GM23338 (cell line): ENCODE measurements at regions not wholly inside any gene's neighbourhood (a gene's known extent, or its start where the extent isn't known, plus 50 kb on each side); places are given as distances from the start of the nearest gene placed in this dataset.

Source experiments
- ATAC-seq: fragments of 200-7000 bp; cut with Tn5 transposase; 3 replicates; pipeline ENCODE4 v1.9.1; 2020
- DNase-seq: peaks from one replicate; pipeline ENCODE4 v3.0.0-alpha.2; 2015; ENCODE audit warnings: low spot score
- H2AFZ ChIP-seq: fragments of 200-600 bp; sonication (generic); 2 replicates; pipeline ENCODE4 v1.8.0; 2016; ENCODE audit warnings: antibody characterized with exemption, mild to moderate bottlenecking, moderate library complexity
- H3F3A ChIP-seq: fragments of 200-600 bp; sonication (generic); replicated peaks from 2 replicates; pipeline ENCODE4 v1.8.0; 2017; ENCODE audit warnings: antibody characterized with exemption, mixed run types, low read depth
- H3K27ac ChIP-seq: fragments of 200-600 bp; sonication (generic); 2 replicates; pipeline ENCODE4 v1.6.1; 2016; ENCODE audit warnings: low read depth
- H3K27me3 ChIP-seq: fragments of 200-600 bp; sonication (generic); 2 replicates; pipeline ENCODE4 v1.8.0; 2016; ENCODE audit warnings: mild to moderate bottlenecking, mixed run types, moderate library complexity; ENCODE audit not compliant: insufficient read depth
- H3K36me3 ChIP-seq: fragments of 200-600 bp; sonication (generic); 2 replicates; pipeline ENCODE4 v1.8.0; 2016; ENCODE audit warnings: mild to moderate bottlenecking; ENCODE audit not compliant: insufficient read depth
- H3K4me1 ChIP-seq: fragments of 200-600 bp; sonication (generic); 2 replicates; pipeline ENCODE4 v1.8.0; 2016; ENCODE audit warnings: mild to moderate bottlenecking, moderate library complexity; ENCODE audit not compliant: insufficient read depth
- H3K4me2 ChIP-seq: fragments of 200-600 bp; sonication (generic); 2 replicates; pipeline ENCODE4 v1.7.1; 2017; ENCODE audit warnings: mixed run types
- H3K4me3 ChIP-seq: fragments of 200-600 bp; sonication (generic); 2 replicates; pipeline ENCODE4 v1.6.1; 2016; ENCODE audit warnings: mixed run types
- H3K79me2 ChIP-seq: fragments of 200-600 bp; sonication (generic); replicated peaks from 2 replicates; pipeline ENCODE4 v1.8.0; 2017; ENCODE audit warnings: mild to moderate bottlenecking; ENCODE audit not compliant: insufficient read depth
- H3K9me2 ChIP-seq: fragments of 200-600 bp; sonication (generic); 2 replicates; pipeline ENCODE4 v1.8.0; 2017; ENCODE audit not compliant: insufficient read depth
- H4K20me1 ChIP-seq: fragments of 200-600 bp; sonication (generic); replicated peaks from 2 replicates; pipeline ENCODE4 v1.8.0; 2017; ENCODE audit warnings: mild to moderate bottlenecking; ENCODE audit not compliant: insufficient read depth
- H3K27ac Mint-ChIP-seq: 2 replicates; pipeline ENCODE4 v1.8.0; 2020; ENCODE audit warnings: inconsistent platforms, mild to moderate bottlenecking, moderate library complexity, mixed read lengths
- H3K27me3 Mint-ChIP-seq: 3 replicates; pipeline ENCODE4 v1.8.0; 2022; ENCODE audit warnings: low read depth, mild to moderate bottlenecking, moderate library complexity, mixed read lengths, inconsistent platforms; ENCODE audit not compliant: insufficient read depth, poor library complexity
- H3K36me3 Mint-ChIP-seq: 3 replicates; pipeline ENCODE4 v1.8.0; 2021; ENCODE audit warnings: low read depth, mild to moderate bottlenecking, inconsistent platforms, moderate library complexity, mixed read lengths
- H3K4me1 Mint-ChIP-seq: 3 replicates; pipeline ENCODE4 v1.8.0; 2020; ENCODE audit warnings: mild to moderate bottlenecking, inconsistent platforms, mixed read lengths
- H3K4me3 Mint-ChIP-seq: 3 replicates; pipeline ENCODE4 v1.8.0; 2021; ENCODE audit warnings: moderate library complexity, mild to moderate bottlenecking, inconsistent platforms, mixed read lengths
- H3K9me3 Mint-ChIP-seq: 3 replicates; pipeline ENCODE4 v1.8.0; 2020; ENCODE audit warnings: moderate library complexity, mild to moderate bottlenecking, inconsistent platforms, mixed read lengths
- ETS1 ChIP-seq: IDR thresholded peaks from 2 replicates; pipeline ENCODE4 v1.6.1; 2016; ENCODE audit warnings: antibody characterized with exemption
- EZH2 ChIP-seq: fragments of 200-600 bp; sonication (generic); IDR thresholded peaks from one replicate; pipeline ENCODE4 v1.8.0; 2017; ENCODE audit warnings: antibody characterized with exemption, mild to moderate bottlenecking, low read depth; ENCODE audit not compliant: unreplicated experiment
- EZH2phosphoT487 ChIP-seq: fragments of 200-600 bp; sonication (generic); IDR thresholded peaks from one replicate; pipeline ENCODE4 v1.8.1; 2018; ENCODE audit warnings: antibody characterized with exemption; ENCODE audit not compliant: unreplicated experiment
- JUNB ChIP-seq: IDR thresholded peaks from one replicate; pipeline ENCODE4 v1.6.1; 2016; ENCODE audit warnings: antibody characterized with exemption; ENCODE audit not compliant: unreplicated experiment
- NANOG ChIP-seq: IDR thresholded peaks from 2 replicates; pipeline ENCODE4 v1.6.1; 2016; ENCODE audit warnings: antibody characterized with exemption, borderline replicate concordance
- POLR2AphosphoS5 ChIP-seq: IDR thresholded peaks from 2 replicates; pipeline ENCODE4 v1.6.1; 2016; ENCODE audit warnings: antibody characterized with exemption, low read depth
- REST ChIP-seq: IDR thresholded peaks from one replicate; pipeline ENCODE4 v1.6.1; 2018; ENCODE audit warnings: antibody characterized with exemption; ENCODE audit not compliant: unreplicated experiment
- STAT1 ChIP-seq: IDR thresholded peaks from one replicate; pipeline ENCODE4 v1.6.1; 2016; ENCODE audit warnings: antibody characterized with exemption; ENCODE audit not compliant: unreplicated experiment
- ZNF114 ChIP-seq: fragments of 250-450 bp; sonication (Bioruptor Pico); IDR thresholded peaks from 2 replicates; pipeline ENCODE4 v1.5.0; 2020; ENCODE audit warnings: mild to moderate bottlenecking, moderate library complexity
- ZNF331 ChIP-seq: fragments of 250-450 bp; sonication (Bioruptor Pico); IDR thresholded peaks from 2 replicates; pipeline ENCODE4 v1.5.0; 2020; ENCODE audit warnings: low read depth, mild to moderate bottlenecking, moderate library complexity

GRCh38 chr4:75412746-75413145 is 101.5 kb downstream of the RCHY1 start:
- no peak for DNase-seq
- H3K4me1 Mint-ChIP-seq = no peaks in the 10 kb centered on the region
- no peak overlapping the region for H3K27ac ChIP-seq
- H2AFZ ChIP-seq = no peak overlapping the region
- H3K4me1 ChIP-seq = no peaks in the 10 kb centered on the region
- no peak for ATAC-seq
- H3K4me3 Mint-ChIP-seq = no peak overlapping the region
- peaks cover 4% of the 10 kb centered on the region for H3K27me3 Mint-ChIP-seq
- H3K79me2 ChIP-seq = no peaks in the 10 kb centered on the region
- TF ChIP-seq ZNF331 (no peak), REST (no peak), ZNF114 (CRISPR knock-in tag) (no peak), EZH2 (no peak), NANOG (no peak), STAT1 (no peak)
- no peak overlapping the region for H3K4me2 ChIP-seq
- H3K27ac Mint-ChIP-seq = no peak overlapping the region
- H4K20me1 ChIP-seq = no peaks in the 10 kb centered on the region
- no peaks in the 10 kb centered on the region for H3K36me3 Mint-ChIP-seq
- no peaks in the 10 kb centered on the region for H3K36me3 ChIP-seq
- no peaks in the 10 kb centered on the region; the same call in 1 of the 3 replicates for H3K9me3 Mint-ChIP-seq
- no peaks in the 10 kb centered on the region for H3F3A ChIP-seq
- no peaks in the 10 kb centered on the region for H3K27me3 ChIP-seq
- no peak overlapping the region for H3K4me3 ChIP-seq
- H3K9me2 ChIP-seq = no peaks in the 10 kb centered on the region; the same call in 1 of the 2 replicates

DNA sequence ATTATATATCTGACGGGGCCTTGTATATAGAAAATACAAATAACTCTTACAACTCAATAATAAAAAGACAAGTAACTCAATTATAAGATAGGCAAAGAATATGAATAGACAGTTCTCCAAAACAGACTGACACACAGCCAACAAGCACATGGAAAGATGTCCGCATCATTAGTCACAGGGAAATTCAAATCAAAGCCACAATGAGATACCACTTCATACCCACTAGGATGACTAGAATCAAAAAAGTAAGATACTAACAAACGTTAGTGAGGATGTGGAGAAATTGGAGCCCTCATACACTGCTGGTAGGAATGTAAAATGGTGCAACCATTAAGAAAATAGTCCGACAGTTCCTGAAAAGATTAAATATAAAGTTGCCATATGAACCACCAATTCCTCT is 115.7 kb downstream of the RCHY1 start:
- Histone ChIP-seq H4K20me1 (no peaks in the 10 kb centered on the region), H3K27ac (no peak overlapping the region), H3K4me3 (no peak overlapping the region), H3K27me3 (no peaks in the 10 kb centered on the region), H3K4me1 (no peaks in the 10 kb centered on the region), H3K4me2 (no peak overlapping the region), H3K9me2 (peaks cover 7% of the 10 kb centered on the region; the same call in 1 of the 2 replicates), H3K79me2 (no peaks in the 10 kb centered on the region), H2AFZ (no peak overlapping the region), H3F3A (no peaks in the 10 kb centered on the region), H3K36me3 (no peaks in the 10 kb centered on the region)
- peaks cover 11% of the 10 kb centered on the region; the same call in 2 of the 3 replicates for H3K36me3 Mint-ChIP-seq
- TF ChIP-seq JUNB (no peak), EZH2phosphoT487 (no peak), EZH2 (no peak), POLR2AphosphoS5 (no peak), REST (no peak), ETS1 (no peak)
- ATAC-seq (no peak), DNase-seq (no peak)
- H3K4me1 Mint-ChIP-seq = peaks cover 5% of the 10 kb centered on the region
- H3K9me3 Mint-ChIP-seq = peaks cover 7% of the 10 kb centered on the region; the same call in 2 of the 3 replicates
- H3K27me3 Mint-ChIP-seq = no peaks in the 10 kb centered on the region
- no peak overlapping the region for H3K4me3 Mint-ChIP-seq
- no peak overlapping the region for H3K27ac Mint-ChIP-seq
